Stimulated activated CD8-positive, alpha-beta memory T cell treated with anti-CD3 and anti-CD28 coated beads, Interleukin-2, amount 100 ng/mL, for 1 hour (primary cell): ENCODE measurements at regions not wholly inside any gene's neighbourhood (a gene's known extent, or its start where the extent isn't known, plus 50 kb on each side); places are given as distances from the start of the nearest gene placed in this dataset.
"Not testable (repeated sequence)": the region's sequence is repeated elsewhere in the genome, so short reads cannot be mapped to it uniquely, and the experiment has no call there.

Experiments used
- DNase-seq, 2 donors: peaks; one replicate each; pipeline ENCODE4 v3.0.0-alpha.2; 2020; ENCODE audit warnings: low read depth in 2 of 2

DNA sequence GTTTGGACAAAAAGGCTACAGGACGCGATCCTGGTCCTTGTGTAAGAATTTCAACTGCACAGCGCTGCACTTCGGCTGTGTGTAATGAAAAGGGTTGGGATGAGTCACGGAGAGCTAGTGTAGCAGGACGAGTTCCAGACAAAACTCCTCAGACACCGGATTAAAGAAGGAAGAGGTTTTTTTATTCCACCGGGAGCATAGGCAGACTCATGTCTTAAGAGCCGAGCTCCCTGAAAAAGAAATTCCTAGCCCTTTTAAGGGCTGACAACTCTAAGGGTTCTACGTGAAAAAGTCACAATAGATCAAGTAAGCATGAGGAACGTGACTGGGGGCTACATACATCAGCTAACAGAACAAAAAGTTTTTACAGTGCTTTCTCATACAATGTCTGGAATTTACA is 54.8 kb upstream of the FAM90A1 start:
- not testable (repeated sequence) for DNase-seq

DNA sequence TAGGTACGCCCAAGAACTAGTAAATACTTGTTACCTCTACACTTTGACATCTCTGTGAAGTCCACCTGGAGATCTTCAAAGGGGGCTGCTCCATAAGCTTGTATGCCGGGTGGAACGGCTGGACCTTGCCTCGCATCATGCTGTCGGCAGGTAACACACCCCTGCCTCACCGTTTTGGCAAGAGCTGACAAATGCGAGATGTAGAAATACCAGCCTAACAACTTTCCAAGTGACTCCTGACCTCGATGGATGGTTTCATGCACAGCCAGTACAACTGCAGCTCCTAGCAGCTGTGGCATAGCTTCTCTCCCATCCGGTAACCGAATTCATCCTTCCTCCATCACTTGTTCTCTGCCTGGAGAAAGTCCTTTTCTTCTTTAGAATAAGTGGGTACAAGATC is 58.3 kb upstream of the FAM90A1 start:
- not testable (repeated sequence) for DNase-seq

DNA sequence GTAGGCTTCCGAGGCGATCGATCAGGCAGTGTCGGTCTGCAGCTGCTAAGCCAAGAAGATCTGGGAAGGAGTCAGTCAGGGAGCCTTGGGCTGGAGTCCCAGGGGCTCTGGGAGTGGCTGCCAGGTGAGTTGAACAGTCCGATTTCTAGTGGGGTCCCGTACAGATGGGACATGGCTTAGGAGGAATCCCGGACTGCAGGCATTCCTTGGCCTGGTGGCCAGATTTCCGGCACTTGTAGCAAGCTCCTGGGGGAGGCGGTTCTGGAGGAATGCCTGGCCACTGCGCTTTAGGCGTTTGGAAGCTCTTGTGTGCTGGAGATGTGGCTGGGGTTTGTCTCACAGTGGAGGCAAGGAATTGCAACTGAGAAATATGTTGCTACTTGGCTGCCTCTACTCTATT is 64.3 kb upstream of the FAM90A1 start:
- not testable (repeated sequence) for DNase-seq

DNA sequence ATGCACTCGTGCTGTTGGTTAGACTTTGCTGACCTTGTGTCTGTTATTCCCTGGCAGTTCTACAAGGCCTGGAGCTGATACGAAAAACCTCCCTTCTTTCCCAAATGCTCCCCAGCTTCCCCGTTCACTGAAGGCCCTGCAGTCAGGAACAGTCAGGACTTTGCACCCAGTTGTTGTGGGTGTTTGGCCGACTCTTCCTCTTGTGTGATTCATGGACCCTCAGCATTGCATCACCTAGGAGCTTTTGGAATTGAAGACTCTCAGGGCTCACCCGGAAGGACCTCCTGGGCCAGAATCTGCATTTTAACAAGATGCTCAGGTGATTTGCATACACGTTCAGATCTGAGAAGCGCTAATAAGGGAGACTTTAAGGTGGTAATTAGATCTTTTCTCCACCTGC is 67.2 kb upstream of the FAM90A1 start:
- not testable (repeated sequence) for DNase-seq

DNA sequence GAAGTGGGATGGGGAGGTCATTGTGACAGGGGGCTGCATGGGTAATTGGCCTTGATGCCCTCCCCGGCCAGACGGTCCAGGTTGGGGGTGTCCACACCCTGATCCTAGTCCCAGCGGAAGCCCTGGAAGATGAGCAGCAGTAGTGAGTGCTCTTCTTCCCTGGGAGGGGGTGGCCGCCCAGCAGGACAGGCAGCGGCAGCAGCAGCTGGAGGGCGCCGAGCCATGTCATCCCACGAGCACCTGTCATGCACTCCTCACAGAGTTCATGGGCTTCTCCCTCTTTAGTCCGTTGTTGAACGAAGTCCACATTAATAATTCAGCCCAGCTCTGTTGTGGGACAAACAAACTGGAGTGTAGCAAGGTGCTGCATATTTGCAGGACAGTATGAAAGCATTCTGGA is 81.2 kb upstream of the FAM90A1 start:
- not testable (repeated sequence) for DNase-seq

DNA sequence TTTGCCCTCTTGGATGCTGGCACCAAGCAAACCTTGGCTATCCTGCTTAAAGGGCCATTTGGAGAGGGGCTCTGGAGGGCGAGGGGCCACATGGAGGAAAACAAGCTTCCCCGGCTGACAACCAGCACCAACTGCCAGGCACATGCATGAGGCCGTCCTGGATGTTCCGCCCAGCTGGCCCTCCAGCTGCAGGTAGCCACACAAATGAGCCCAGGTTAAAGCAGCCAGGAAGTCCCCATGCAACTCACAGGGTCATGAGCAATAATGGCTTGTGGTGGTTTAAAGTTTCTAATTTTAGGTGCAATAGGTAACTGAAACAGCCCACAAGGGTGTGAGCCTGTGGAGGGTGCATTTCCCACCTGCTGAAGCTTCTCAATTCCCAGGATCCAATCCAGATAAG is 88.6 kb upstream of the FAM90A1 start:
- not testable (repeated sequence) for DNase-seq

DNA sequence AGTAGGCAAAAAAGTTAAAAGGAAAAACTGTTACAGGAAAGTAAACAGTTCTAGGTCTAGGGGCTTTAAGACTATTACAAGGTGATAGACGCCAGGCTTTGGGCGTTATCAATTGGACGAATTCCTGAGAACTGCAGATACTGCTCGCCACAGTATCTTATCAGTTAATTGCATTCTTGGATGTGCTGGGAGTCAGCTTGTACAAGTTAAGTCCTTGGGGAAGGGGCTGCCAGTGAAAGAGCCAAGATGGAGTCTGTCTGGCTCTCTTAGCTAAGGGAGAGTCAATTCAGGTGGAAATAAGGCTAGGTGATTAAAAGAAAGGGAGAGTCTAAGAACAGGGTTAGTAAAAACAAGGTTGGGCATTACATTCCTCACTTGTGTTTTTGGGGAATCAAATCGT is 90.3 kb upstream of the FAM90A1 start:
- not testable (repeated sequence) for DNase-seq

DNA sequence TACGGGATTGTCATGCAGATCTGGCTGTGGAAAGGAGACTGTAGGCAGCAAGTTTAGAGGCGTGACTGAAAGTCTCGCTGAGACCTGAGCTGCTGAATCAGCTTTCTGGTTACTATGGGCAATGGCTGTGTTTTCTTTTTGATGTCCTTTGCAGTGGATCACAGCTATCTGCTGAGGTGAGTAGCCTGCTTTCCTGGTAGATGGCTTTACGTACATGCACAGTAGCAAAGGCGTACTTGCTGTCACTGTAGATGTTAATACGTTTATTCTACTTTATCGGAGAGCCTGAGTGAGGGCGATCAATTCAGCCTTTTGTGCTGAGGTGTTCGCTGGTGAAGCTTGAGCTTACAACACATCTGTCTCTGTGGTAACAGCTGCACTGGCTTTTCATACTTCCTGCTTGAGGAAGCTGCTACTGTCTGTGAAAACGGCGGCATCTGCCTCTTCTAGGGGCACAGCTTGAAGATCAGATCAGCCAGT is 92.9 kb upstream of the FAM90A1 start:
- DNase-seq: peak in 1 of 2 donors; percentile 8

DNA sequence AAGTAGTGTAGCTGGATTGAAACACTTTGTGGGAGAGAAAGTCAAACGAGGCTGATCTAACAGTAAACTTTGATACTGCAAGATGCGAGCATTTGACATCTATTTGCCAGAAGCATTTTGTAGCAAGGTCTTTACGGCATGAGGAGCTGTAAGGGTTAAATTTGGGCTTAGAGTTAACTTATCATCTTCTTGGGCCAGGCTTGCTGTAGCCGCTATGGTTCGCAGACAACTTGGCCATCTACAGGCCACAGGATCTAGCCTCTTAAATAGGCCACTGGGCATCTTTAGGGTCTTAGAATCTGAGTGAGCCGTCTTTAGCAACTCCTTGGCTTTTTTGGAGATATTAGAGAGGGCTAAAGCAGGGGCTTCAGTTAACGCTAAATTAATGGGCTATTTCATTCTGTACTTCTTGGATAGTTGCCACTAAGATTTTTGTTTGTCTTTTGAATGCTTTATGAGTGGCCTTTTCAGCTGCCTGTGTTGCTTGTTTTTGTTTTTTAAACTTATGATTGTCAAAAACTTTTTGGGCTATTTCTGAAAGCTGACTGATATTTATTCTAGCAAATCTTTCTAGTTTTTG is 93.5 kb upstream of the FAM90A1 start:
- not testable (repeated sequence) for DNase-seq

DNA sequence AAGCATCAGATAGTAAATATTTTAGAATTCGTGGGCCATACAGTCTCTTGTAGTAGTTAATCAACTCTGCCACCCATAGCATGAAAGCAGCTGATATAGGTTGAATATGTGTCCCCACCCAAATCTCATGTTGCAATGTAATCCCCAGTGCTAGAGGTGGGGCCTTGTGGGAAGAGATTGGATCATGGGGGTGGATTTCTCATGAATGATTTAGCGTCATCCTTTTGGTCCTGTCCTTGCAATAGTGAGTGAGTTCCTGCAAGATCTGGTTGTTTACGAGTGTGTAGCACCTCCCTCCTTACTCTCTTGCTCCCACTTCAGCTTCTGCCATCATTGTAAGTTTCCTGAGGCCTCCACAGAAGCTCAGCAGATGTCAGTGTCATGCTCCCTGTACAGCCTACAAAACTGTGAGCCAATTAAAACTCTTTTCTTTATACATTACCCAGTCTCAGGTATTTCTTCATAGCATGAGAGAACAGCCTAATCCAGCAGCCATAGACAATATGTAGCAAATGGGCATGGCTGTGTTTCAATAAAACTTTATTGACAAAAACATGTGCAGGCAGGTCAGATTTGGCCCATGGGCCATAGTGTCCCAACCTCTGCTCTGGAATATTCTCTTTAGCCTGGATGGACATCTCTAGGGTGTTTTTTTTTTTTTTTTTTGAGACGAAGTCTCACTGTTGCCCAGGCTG is 97.9 kb upstream of the FAM90A1 start:
- not testable (repeated sequence) for DNase-seq

DNA sequence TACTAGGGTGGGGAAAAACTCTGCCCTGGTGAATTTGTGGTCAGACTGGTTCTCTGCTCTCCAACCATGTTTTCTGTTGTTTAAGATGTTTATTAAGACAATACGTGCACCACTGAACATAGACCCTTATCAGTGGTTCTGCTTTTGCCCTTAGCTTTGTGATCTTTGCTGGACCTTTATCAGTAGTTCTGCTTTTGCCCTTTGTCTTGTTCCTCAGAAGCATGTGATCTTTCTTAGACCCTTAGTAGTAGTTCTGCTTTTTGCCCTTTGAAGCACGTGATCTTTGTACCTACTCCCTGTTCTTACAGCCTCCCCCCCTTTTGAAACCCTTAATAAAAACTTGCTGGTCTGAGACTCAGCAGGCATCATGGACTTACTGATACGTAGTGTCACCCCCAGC is 101.4 kb upstream of the FAM90A1 start:
- not testable (repeated sequence) for DNase-seq

DNA sequence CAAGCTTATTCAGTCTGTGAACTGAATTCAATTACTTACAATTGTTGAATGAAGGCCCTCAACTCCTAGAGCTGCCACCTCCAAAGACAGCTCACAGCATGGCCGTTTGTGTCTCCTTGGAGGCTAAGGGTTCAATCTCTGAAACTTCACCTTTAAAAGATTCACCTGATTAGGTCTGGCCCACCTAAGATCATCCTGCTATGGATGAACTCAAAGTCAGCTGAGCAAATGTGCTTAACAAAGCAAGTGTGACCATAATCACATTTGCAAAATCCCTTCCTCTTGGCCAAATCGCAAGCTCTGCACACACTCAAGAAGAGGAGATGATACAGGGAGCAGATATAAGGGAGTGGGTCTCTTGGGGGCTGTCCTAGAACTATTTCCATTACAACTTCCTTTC is 105.0 kb upstream of the FAM90A1 start:
- DNase-seq: not testable (repeated sequence)

DNA sequence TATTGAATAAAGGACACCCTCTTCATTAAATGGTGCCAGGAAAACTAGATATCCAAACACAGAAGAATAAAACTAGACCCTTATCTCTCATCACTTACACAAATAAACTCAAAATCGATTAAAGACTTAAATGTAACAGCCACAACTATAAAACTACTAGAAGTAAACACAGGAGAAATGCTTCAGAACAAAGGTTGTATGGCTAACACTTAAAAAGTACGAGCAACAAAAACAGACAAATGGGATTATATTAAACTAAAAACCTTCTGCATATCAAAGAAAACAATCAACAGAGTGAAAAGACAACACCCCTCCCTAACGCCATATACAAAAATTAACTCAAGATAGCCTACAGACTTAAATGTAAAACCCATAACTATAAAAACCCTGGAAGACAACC is 104.7 kb upstream of the CLEC6A start:
- DNase-seq: not testable (repeated sequence)

DNA sequence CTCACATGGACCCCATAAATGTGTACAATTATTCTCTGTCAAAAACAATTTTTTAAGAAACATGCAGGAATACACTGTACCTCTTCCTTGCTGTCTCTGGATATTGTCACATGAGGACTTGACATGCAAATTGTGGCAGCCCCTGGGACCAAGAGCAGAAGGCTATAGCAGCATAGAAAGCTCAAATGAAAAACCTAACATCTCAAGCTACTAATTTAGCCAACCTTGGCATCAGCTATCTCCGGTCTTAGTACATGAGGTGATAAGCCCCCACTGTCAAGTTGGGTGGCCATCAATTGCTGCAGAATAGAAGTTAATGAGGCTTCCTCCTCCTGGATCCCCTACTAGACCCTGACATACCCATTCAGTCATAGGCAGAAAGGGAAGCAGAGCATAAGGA is 101.0 kb upstream of the CLEC6A start:
- DNase-seq: not testable (repeated sequence)

DNA sequence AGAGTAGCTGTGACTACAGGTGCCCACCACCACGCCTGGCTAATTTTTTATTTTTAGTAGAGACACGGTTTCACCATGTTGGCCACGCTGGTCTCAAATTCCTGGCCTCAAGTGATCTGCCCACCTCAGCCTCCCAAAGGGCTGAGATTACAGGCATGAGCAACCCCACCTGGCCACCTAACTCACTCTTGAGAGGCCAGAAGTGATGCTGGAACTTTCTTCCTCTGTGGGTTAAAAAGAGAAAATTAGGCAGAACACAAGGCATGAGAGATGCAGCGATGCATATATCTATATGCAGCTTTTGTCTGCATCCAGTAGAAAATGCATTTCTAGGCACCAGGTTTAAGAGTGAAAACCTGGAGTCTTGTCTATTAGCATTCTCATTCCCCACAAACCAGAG is 100.2 kb upstream of the CLEC6A start:
- DNase-seq: not testable (repeated sequence)

DNA sequence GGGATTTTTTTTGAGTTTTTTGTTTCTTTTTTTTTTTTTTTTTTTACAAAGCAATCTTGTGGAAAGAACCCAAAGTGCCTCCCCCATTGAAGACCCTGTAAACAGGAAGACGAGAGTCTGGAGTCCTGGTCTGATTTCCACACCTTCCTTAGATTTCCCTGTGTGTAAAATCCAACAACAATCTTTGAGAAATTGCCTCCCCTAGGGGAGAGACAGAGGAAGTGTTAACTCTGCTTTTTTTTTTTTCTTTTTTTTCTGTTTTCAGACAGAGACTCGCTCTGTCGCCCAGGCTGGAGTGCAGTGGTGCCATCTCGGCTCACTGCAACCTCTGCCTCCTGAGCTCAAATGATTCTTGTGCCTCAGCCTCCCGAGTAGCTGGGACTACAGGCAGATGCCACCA is 82.0 kb upstream of the CLEC6A start:
- DNase-seq: not testable (repeated sequence)

DNA sequence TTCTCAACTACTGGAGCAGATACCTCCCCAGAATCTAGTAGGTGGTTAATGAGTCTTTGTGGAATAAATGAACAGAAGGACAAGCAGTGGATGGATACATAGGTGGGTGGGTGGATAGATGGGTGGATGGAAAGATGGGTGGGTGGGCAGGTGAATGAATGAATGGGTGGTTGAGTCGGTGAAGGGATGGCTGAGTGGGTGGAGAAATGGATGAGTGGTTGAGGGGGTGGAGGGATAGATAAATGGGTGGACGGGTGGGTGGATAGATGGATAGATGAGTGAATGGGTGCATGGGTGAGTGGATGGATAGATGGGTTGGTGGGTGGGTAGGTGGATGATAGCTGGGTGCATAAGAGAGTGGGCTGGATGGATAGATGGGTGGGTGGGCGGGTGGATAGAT is 80.6 kb upstream of the CLEC6A start:
- not testable (repeated sequence) for DNase-seq

DNA sequence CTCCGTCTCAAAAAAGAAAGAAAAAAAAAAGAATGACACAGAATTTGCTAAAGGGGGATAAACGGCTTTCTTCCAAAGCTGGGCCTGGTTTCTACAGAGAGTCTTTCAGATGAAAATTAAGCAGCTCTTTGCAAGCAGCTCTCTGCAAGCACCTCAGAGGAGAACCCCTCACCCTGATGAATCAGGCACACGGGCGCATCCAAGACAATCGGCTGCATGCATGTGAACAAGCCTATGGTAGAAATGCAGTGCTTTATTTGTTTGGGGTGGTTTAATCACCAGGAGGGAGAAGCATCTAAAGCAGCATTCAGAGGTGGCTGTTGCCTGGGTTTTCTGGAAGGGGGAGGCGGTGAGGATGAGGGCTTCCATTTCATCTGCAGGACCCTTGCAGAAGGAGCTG is 78.0 kb upstream of the CLEC6A start:
- DNase-seq: not testable (repeated sequence)

DNA sequence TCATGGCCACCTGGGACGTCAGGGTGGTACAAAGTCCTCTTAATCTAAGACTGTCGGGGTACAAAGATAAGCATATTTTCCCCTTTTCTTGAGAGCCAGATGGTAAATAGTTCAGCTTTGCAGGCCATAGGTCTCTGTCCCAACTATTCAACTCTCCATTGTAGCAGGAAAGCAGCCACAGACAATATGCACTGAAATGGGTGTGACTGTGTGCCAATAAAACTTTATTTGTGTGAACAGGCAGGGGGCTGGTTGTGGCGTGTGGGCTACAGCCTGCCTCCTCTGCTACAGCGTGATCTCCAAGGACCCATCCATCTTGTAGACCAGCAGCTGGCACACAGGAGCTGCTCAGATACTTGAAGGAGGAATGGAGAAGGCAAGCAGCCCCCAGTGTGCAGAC is 73.2 kb upstream of the CLEC6A start:
- DNase-seq: not testable (repeated sequence)

DNA sequence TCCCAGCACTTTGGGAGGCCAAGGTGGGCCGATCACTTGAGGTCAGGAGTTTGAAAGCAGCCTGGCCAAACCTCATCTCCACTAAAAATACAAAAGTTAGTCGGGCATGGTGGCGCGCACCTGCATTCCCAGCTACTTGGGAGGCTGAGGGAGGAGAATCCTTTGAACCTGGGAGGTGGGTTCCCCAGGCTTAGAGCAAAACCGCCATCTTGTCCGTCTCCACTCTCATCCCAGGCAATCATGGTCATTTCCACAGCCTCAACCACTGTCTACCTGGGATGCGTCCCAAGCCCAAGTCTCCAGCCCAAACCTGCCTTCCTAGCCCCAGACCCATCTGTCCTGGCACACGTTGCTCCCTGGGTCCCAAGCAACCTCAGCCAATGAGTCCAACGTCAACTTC is 71.1 kb upstream of the CLEC6A start:
- not testable (repeated sequence) for DNase-seq

DNA sequence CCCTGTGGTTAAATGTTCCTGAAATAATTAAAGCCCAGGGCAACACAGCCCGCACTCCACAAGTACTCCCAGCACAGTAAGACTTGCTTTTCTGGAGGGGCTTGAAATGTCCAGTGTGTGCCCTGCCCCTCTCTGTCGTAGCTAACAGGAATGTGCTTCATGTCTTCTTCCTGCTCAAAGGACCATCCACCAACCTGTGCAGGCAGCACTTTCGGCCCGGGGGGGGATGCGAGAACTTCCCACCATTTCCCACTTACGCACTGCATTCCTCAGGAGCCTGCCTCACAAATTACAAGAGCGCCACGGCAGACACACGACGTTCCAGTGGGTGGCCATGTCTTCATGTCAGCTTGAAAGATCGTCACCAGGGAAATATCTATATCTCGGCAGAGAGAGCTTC is 70.3 kb upstream of the CLEC6A start:
- DNase-seq: not testable (repeated sequence)

DNA sequence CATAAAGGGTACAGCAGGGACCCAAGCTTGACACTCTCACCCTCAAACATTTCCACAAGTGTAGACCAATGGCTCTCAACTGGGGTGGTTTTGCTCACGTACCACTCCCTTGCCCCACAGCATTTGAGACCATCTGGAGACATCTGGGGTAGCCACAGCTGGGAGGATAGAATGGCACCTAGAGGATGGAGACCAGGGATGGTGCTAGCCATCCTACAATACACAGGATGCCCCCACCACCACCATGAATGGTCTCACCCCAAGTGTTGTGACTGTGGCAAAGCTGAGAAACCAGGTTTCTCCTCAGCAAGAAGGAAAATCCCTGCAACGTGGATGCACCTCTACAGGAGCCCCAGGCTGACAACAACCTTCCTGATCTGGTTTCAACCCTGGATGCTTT is 69.1 kb upstream of the CLEC6A start:
- not testable (repeated sequence) for DNase-seq

DNA sequence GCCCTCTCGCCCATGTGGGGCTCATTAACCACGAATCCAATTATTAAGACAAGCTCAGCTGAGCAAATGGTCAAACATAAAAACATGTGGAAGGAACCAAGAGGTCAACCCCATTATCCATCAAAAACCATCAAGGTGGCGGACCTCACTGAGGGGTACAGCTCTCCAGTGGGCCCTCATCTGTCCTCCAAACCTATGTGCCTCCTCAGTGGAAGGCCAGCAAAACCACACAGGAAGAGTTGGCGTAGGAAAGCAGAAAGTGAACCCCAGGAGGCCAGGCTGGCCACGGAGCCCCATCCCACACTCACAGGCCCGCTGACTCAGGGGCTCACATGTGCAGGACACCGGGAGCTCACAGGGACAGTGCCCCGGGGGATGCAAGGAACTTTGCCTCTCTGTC is 66.5 kb upstream of the CLEC6A start:
- DNase-seq: not testable (repeated sequence)
